H54 (cell line): ENCODE measurements at regions not wholly inside any gene's neighbourhood (a gene's known extent, or its start where the extent isn't known, plus 50 kb on each side); places are given as distances from the start of the nearest gene placed in this dataset.
A peak's percentile ranks its signal among the peaks of the same experiment; 100 is the strongest.

Source experiments
- DNase-seq: peaks from one replicate; pipeline ENCODE4 v3.0.0; 2011; ENCODE audit warnings: low spot score, mixed read lengths; ENCODE audit not compliant: insufficient read length
- FAIRE-seq: peaks from 3 replicates; lab custom pipeline; 2011; peaks lifted over from hg19 to GRCh38; lab: Jason Lieb, UNC
- POLR2A ChIP-seq: IDR thresholded peaks from 2 replicates; pipeline ENCODE4 v1.6.1; 2011; ENCODE audit warnings: low read depth, mild to moderate bottlenecking, low read length

- DNase-seq: no peak
- no peak for TF ChIP-seq POLR2A
Observed at GRCh38 chr1:231108516-231109302, 53.1 kb upstream of the TRIM67 start.

GRCh38 chr1:231107600-231108326 lies 54.1 kb upstream of the TRIM67 start:
- FAIRE-seq (no peak), DNase-seq (no peak)
- TF ChIP-seq POLR2A: no peak

More at GRCh38 chr1:231108516-231109302, 53.1 kb upstream of the TRIM67 start:
- no peak for FAIRE-seq

GRCh38 chr1:231107151-231107550 lies 54.7 kb upstream of the TRIM67 start:
- no peak for TF ChIP-seq POLR2A
- FAIRE-seq (no peak), DNase-seq (no peak)

- DNase-seq: no peak
Observed at GRCh38 chr1:231106347-231106746, 55.5 kb upstream of the TRIM67 start.

GRCh38 chr1:231104917-231105316 lies 56.9 kb upstream of the TRIM67 start:
- TF ChIP-seq POLR2A: no peak
- DNase-seq (no peak), FAIRE-seq (no peak)

More at GRCh38 chr1:231106347-231106746, 55.5 kb upstream of the TRIM67 start:
- no peak for FAIRE-seq
- TF ChIP-seq POLR2A: no peak

GRCh38 chr1:231103961-231104360 lies 57.9 kb upstream of the TRIM67 start:
- DNase-seq: no peak
- FAIRE-seq: no peak
- TF ChIP-seq POLR2A: no peak

- no peak for DNase-seq
- no peak for TF ChIP-seq POLR2A
- FAIRE-seq: no peak
Observed at GRCh38 chr1:231099996-231100767, 60.1 kb upstream of the FAM89A start.

- DNase-seq (no peak), FAIRE-seq (no peak)
- TF ChIP-seq POLR2A: no peak
Observed at GRCh38 chr1:231099311-231099710, 59.3 kb upstream of the FAM89A start.

GRCh38 chr1:231095595-231095994 lies 55.5 kb upstream of the FAM89A start:
- TF ChIP-seq POLR2A: no peak
- FAIRE-seq: no peak

GRCh38 chr1:231094421-231094820 lies 54.4 kb upstream of the FAM89A start:
- DNase-seq (no peak), FAIRE-seq (no peak)
- no peak for TF ChIP-seq POLR2A

More at GRCh38 chr1:231095595-231095994, 55.5 kb upstream of the FAM89A start:
- DNase-seq: no peak

- FAIRE-seq: no peak
- no peak for DNase-seq
- no peak for TF ChIP-seq POLR2A
Observed at GRCh38 chr1:231093156-231093922, 53.3 kb upstream of the FAM89A start.

GRCh38 chr1:231092380-231092779 lies 52.3 kb upstream of the FAM89A start:
- no peak for DNase-seq
- FAIRE-seq: no peak
- no peak for TF ChIP-seq POLR2A

GRCh38 chr1:231091831-231092301 lies 51.8 kb upstream of the FAM89A start:
- no peak for TF ChIP-seq POLR2A
- peak; percentile 19 for DNase-seq
- no peak for FAIRE-seq

GRCh38 chr1:231091415-231091814 lies 51.4 kb upstream of the FAM89A start:
- TF ChIP-seq POLR2A: no peak
- DNase-seq (no peak), FAIRE-seq (no peak)
